Activated T-cell treated with anti-CD3 and anti-CD28 coated beads, Interleukin-2, amount 50 U/mL, for 4 hours (primary cell): ENCODE measurements at regions not wholly inside any gene's neighbourhood (a gene's known extent, or its start where the extent isn't known, plus 50 kb on each side); places are given as distances from the start of the nearest gene placed in this dataset.

ENCODE experiments used
- ATAC-seq, 2 donors: fragments of 200-7000 bp; cut with Tn5 transposase; one replicate each; pipeline ENCODE4 v1.10.0; 2021
- DNase-seq: peaks from one replicate; pipeline ENCODE4 v3.0.0-alpha.2; 2020
- H3K27me3 Mint-ChIP-seq: one replicate; pipeline ENCODE4 v1.8.0; 2021; ENCODE audit warnings: low read depth, mixed read lengths
- H3K36me3 Mint-ChIP-seq: one replicate; pipeline ENCODE4 v1.8.0; 2022; ENCODE audit warnings: mixed read lengths; ENCODE audit not compliant: insufficient read depth
- H3K4me1 Mint-ChIP-seq: one replicate; pipeline ENCODE4 v1.8.0; 2021; ENCODE audit warnings: low read depth, mixed read lengths
- H3K4me3 Mint-ChIP-seq: one replicate; pipeline ENCODE4 v1.8.0; 2021; ENCODE audit warnings: mild to moderate bottlenecking, moderate library complexity, mixed read lengths
- H3K9me3 Mint-ChIP-seq: one replicate; pipeline ENCODE4 v1.8.0; 2021; ENCODE audit warnings: mixed read lengths

DNA sequence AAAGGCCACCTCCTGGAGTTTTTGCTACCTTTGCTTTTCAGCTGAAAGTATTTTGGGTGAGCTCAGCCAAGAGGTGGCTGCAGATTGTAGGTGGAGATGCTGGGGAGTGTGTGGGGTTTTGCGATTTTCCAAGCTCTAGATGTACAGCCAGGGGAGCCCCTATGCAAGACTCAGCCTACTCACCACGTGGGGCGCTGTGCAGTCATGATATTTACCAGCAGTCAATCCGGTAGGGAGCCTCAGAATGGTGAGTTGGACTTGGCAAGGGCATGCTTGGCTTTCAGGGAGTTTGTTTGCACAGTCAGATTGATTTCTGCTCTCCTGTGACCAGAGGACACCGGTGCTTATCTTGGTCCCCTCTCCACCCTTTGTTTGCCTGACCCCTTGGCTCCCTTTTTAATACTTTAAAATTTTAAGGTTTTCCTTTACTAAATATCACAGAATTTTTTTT lies 175.3 kb downstream of the UTP18 start:
- no peaks in the 10 kb centered on the region for H3K36me3 Mint-ChIP-seq
- peak overlapping the region; percentile 17 for H3K4me3 Mint-ChIP-seq
- peaks cover 45% of the 10 kb centered on the region for H3K4me1 Mint-ChIP-seq
- H3K9me3 Mint-ChIP-seq: no peaks in the 10 kb centered on the region
- DNase-seq (peak; percentile 25), ATAC-seq (peak in 1 of 2 donors; percentile 63)
- no peaks in the 10 kb centered on the region for H3K27me3 Mint-ChIP-seq

DNA sequence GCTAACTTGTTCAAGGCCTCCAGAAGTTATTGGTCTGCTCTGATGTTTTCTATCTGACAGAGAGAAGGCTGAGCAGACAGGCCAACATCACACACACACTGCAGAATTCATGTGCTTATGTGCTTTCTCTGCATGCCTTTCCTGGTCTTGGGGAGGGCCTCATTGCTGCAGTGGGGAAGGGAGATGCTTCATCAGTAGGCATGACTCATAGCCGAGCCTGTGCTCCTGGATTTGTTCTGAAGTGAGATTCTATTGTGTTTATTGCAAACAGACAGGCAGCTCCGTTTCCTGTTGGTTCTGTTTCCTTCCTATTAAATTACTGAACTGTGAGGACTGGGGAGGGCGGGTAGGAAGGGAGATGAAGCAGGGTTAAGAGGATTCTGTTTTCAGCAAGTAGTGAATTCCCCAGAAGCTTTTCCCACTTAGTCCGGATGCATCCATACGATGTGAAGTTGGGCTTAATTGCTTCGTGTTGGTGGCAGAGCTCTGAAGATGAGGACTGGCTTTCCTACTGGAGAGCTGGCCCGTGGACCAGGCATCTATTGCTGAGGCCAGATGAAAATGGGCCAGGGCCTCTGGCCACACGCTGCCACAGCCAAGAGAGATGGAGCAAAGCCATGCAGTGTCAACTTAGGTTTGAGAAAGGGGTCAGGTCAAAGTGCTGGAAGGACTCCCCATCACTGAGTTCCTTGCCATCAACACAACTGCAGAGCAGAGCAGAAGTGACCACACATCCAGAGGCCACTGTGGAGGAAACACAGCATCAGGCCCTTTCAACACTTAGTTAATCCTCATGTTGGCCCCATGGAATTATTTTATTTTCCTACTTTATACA lies 179.3 kb downstream of the UTP18 start:
- DNase-seq (no peak), ATAC-seq (peak in 1 of 2 donors; percentile 48)
- Mint-ChIP-seq H3K4me1 (peaks cover 31% of the 10 kb centered on the region), H3K4me3 (no peak overlapping the region), H3K27me3 (no peaks in the 10 kb centered on the region), H3K9me3 (no peaks in the 10 kb centered on the region), H3K36me3 (no peaks in the 10 kb centered on the region)

- ATAC-seq (no peak), DNase-seq (no peak)
- Mint-ChIP-seq H3K4me3 (no peak overlapping the region), H3K27me3 (no peaks in the 10 kb centered on the region), H3K9me3 (no peaks in the 10 kb centered on the region), H3K4me1 (peaks cover 26% of the 10 kb centered on the region), H3K36me3 (no peaks in the 10 kb centered on the region)
Observed at GRCh38 chr17:51441431-51441830, 181.1 kb downstream of the UTP18 start.

GRCh38 chr17:51442088-51442865 lies 181.9 kb downstream of the UTP18 start:
- peaks cover 25% of the 10 kb centered on the region for H3K4me1 Mint-ChIP-seq
- no peaks in the 10 kb centered on the region for H3K27me3 Mint-ChIP-seq
- DNase-seq (no peak), ATAC-seq (no peak)
- no peaks in the 10 kb centered on the region for H3K9me3 Mint-ChIP-seq
- H3K36me3 Mint-ChIP-seq: no peaks in the 10 kb centered on the region
- no peak overlapping the region for H3K4me3 Mint-ChIP-seq

DNA sequence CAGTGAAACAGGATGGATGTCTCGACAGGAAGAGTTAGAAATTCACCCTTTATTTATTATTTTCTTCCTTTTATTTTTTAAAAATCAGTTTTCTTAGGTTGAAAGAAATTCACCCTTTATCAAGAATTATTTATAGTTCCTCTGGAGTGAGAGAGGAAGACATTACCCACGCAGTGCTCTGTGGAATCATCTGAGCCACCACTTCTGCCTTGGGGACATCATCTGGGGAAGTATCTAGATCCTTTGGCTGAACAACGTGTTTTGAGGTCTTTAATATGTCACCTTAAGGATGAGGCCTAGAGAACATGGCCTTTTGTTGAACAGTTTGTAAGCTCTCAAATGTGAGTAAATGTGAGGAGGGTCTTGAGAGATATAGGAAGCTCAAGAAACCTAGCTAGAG lies 183.3 kb downstream of the UTP18 start:
- Mint-ChIP-seq H3K36me3 (peaks cover 2% of the 10 kb centered on the region), H3K4me3 (no peak overlapping the region), H3K9me3 (peaks cover 6% of the 10 kb centered on the region), H3K4me1 (peaks cover 25% of the 10 kb centered on the region), H3K27me3 (peaks cover 2% of the 10 kb centered on the region)
- ATAC-seq (no peak), DNase-seq (no peak)

DNA sequence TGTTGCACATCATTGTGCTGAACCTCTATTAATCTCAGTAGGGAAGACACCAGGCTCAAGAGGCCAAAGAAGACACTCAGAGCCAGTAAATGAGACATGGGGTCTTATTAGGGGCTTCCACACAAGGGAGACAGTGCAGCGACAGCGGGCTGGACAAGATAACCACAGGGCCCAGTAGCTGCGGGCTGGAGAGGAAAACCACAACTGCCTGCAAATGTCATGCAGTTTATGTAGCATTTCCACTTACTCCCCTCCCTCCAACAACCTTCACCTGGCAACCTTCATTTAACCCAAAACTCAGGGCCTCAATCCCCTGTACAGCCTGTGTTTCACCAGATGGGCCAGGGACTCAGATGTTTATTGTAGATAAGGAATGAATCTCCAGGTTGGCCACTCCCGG lies 185.6 kb downstream of the UTP18 start:
- Mint-ChIP-seq H3K9me3 (peaks cover 8% of the 10 kb centered on the region), H3K36me3 (peaks cover 2% of the 10 kb centered on the region), H3K27me3 (peaks cover 2% of the 10 kb centered on the region), H3K4me3 (no peak overlapping the region), H3K4me1 (peaks cover 9% of the 10 kb centered on the region)
- DNase-seq (no peak), ATAC-seq (no peak)

GRCh38 chr17:51454456-51454978 lies 194.2 kb downstream of the UTP18 start:
- Mint-ChIP-seq H3K36me3 (no peaks in the 10 kb centered on the region), H3K4me3 (no peak overlapping the region), H3K27me3 (no peaks in the 10 kb centered on the region), H3K4me1 (no peaks in the 10 kb centered on the region), H3K9me3 (peaks cover 2% of the 10 kb centered on the region)
- DNase-seq (no peak), ATAC-seq (no peak)

GRCh38 chr17:51455211-51455610 lies 194.9 kb downstream of the UTP18 start:
- H3K27me3 Mint-ChIP-seq: no peaks in the 10 kb centered on the region
- no peaks in the 10 kb centered on the region for H3K9me3 Mint-ChIP-seq
- no peaks in the 10 kb centered on the region for H3K36me3 Mint-ChIP-seq
- ATAC-seq: no peak
- DNase-seq: no peak
- H3K4me1 Mint-ChIP-seq: no peaks in the 10 kb centered on the region
- no peak overlapping the region for H3K4me3 Mint-ChIP-seq

DNA sequence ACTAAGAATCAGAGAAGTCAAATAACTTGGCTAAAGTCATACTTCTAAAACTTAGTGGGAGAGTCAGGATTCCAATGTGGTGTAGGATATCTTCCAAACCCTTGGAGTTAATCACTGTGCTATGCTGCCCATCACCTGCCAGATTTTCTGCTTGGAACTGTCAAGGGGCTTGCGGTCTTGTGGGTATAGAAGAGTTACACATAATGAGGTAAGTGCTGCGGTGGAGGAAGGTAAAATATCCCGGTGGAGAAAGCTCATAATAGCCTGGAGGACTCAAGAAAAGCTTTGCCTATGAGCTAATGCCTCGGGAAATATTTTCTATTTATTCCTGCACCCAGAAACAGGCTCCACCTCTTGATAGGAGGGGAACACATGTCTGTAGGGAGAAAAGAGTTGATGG lies 195.6 kb downstream of the UTP18 start:
- Mint-ChIP-seq H3K36me3 (no peaks in the 10 kb centered on the region), H3K9me3 (no peaks in the 10 kb centered on the region), H3K4me3 (no peak overlapping the region), H3K4me1 (no peaks in the 10 kb centered on the region), H3K27me3 (no peaks in the 10 kb centered on the region)
- DNase-seq (no peak), ATAC-seq (no peak)

DNA sequence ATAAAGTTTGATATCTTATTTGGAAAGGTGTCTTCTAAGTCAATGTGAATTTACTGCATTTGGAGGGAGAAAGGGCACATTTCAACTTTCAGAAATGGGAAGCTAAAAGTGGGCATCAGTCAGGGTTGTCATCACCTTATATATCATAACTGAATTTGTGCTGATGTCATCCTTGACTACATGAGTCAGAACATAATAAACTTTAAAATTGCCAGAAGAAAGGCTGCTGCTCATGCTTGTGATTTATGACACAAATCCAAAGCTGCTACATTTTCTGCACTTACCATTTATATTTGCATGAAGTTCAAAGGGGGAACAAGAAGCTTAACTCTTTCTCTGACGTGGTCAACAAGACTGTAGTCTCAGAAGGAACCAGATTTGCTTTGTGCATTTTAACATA lies 196.6 kb downstream of the UTP18 start:
- ATAC-seq (no peak), DNase-seq (no peak)
- Mint-ChIP-seq H3K9me3 (no peaks in the 10 kb centered on the region), H3K4me1 (no peaks in the 10 kb centered on the region), H3K4me3 (no peak overlapping the region), H3K27me3 (no peaks in the 10 kb centered on the region), H3K36me3 (no peaks in the 10 kb centered on the region)

GRCh38 chr17:51461578-51462004 lies 201.2 kb downstream of the UTP18 start:
- Mint-ChIP-seq H3K4me1 (no peaks in the 10 kb centered on the region), H3K27me3 (no peaks in the 10 kb centered on the region), H3K36me3 (no peaks in the 10 kb centered on the region), H3K9me3 (no peaks in the 10 kb centered on the region), H3K4me3 (no peak overlapping the region)
- ATAC-seq: peak; percentile 37 to 65
- peak; percentile 38 for DNase-seq

DNA sequence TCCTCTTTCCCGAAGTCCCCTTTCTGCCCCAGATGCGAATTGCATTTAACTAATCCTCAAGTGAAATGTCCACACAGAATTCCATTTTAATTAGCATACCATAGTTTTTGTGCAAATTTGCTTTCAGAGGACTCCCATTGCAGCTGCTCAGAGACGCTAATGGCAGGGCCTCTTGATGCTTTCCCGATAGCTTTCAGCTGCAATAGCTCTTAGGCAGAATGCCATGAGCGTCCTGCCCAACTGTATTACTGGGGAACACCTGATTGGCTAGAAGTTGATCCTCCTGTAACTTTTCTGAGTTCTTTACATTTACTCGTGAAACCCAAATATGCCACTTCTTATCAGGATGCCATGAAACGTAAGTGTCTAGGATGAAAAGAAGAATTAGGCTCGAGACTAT lies 203.0 kb downstream of the UTP18 start:
- Mint-ChIP-seq H3K27me3 (no peaks in the 10 kb centered on the region), H3K4me3 (no peak overlapping the region), H3K36me3 (no peaks in the 10 kb centered on the region), H3K4me1 (no peaks in the 10 kb centered on the region), H3K9me3 (no peaks in the 10 kb centered on the region)
- ATAC-seq (no peak), DNase-seq (no peak)

DNA sequence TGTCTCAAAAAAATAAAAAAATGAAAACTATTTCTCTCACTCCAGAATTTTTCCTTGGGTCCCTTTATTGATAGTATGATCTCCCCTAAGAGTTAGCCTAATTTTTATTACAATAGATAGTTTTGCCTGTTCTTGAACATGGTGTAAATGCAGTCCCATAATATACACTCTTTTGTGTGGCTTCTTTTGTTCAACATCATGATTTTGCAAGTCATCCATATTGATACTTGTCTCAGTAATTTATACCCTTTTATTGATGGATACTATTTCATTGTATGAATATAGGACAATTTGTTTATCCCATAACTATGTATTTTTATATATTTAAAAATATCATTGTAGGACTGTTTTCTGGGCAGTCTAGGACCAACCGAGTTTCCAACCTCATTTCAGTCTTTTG lies 207.0 kb downstream of the UTP18 start:
- no peaks in the 10 kb centered on the region for H3K9me3 Mint-ChIP-seq
- no peak for ATAC-seq
- H3K36me3 Mint-ChIP-seq: no peaks in the 10 kb centered on the region
- no peaks in the 10 kb centered on the region for H3K4me1 Mint-ChIP-seq
- DNase-seq: no peak
- no peak overlapping the region for H3K4me3 Mint-ChIP-seq
- H3K27me3 Mint-ChIP-seq: no peaks in the 10 kb centered on the region

- H3K4me1 Mint-ChIP-seq: no peaks in the 10 kb centered on the region
- DNase-seq: no peak
- no peaks in the 10 kb centered on the region for H3K9me3 Mint-ChIP-seq
- H3K27me3 Mint-ChIP-seq: peaks cover 4% of the 10 kb centered on the region
- no peak overlapping the region for H3K4me3 Mint-ChIP-seq
- no peak for ATAC-seq
- H3K36me3 Mint-ChIP-seq: no peaks in the 10 kb centered on the region
Observed at GRCh38 chr17:51472670-51473205, 212.4 kb downstream of the UTP18 start.
